ENCODE measurements at regions not wholly inside any gene's neighbourhood (a gene's known extent, or its start where the extent isn't known, plus 50 kb on each side); places are given as distances from the start of the nearest gene placed in this dataset.

GRCh38 chr3:103660810-103661209, 1226.0 kb downstream of the ZPLD1 start:
- no peak overlapping the region for H3K4me3 ChIP-seq
- H3K4me1 ChIP-seq = no peaks in the 10 kb centered on the region
- WGBS, 2 donors = 65 to 67% methylated on average over 2 of the region's 2 CpGs
- no peaks in the 10 kb centered on the region for H3K27me3 ChIP-seq
- no peak overlapping the region for H3K27ac ChIP-seq
- H3K9me3 ChIP-seq = no peaks in the 10 kb centered on the region
- H3K36me3 ChIP-seq = no peaks in the 10 kb centered on the region
- intact Hi-C loops (cut with DNase I) = no loop called here
- no peak for TF ChIP-seq POLR2A (IDR thresholded peaks at IDR 0.05)
- TF ChIP-seq CTCF (IDR thresholded peaks at IDR 0.05) = no peak
- DNase-seq = no peak

- WGBS, 2 donors = 87 to 95% methylated on average over 3 of the region's 3 CpGs
- no peaks in the 10 kb centered on the region for H3K27me3 ChIP-seq
- H3K9me3 ChIP-seq = no peaks in the 10 kb centered on the region
- H3K36me3 ChIP-seq = no peaks in the 10 kb centered on the region
- H3K4me1 ChIP-seq = no peaks in the 10 kb centered on the region
- TF ChIP-seq CTCF (IDR thresholded peaks at IDR 0.05) = no peak
- TF ChIP-seq POLR2A (IDR thresholded peaks at IDR 0.05) = no peak
- no peak overlapping the region for H3K4me3 ChIP-seq
- no peak overlapping the region for H3K27ac ChIP-seq
- intact Hi-C loops (cut with DNase I) = no loop called here
- no peak for DNase-seq
Observed at GRCh38 chr3:103662591-103662990, 1227.8 kb downstream of the ZPLD1 start.

GRCh38 chr3:103672346-103672745, 1237.5 kb downstream of the ZPLD1 start:
- intact Hi-C loops (cut with DNase I) = no loop called here
- 48 to 56% methylated on average over 2 of the region's 2 CpGs for WGBS, 2 donors
- TF ChIP-seq CTCF (IDR thresholded peaks at IDR 0.05) = no peak
- no peak for TF ChIP-seq POLR2A (IDR thresholded peaks at IDR 0.05)
- H3K4me3 ChIP-seq = no peak overlapping the region
- no peaks in the 10 kb centered on the region for H3K9me3 ChIP-seq
- no peak overlapping the region for H3K27ac ChIP-seq
- no peaks in the 10 kb centered on the region for H3K4me1 ChIP-seq
- no peak for DNase-seq
- no peaks in the 10 kb centered on the region for H3K27me3 ChIP-seq
- H3K36me3 ChIP-seq = no peaks in the 10 kb centered on the region

- no peaks in the 10 kb centered on the region for H3K27me3 ChIP-seq
- no peaks in the 10 kb centered on the region for H3K9me3 ChIP-seq
- DNase-seq = no peak
- H3K27ac ChIP-seq = no peak overlapping the region
- no peaks in the 10 kb centered on the region for H3K36me3 ChIP-seq
- H3K4me1 ChIP-seq = no peaks in the 10 kb centered on the region
- intact Hi-C loops (cut with DNase I) = no loop called here
- 50 to 55% methylated on average over 4 of the region's 4 CpGs for WGBS, 2 donors
- no peak for TF ChIP-seq CTCF (IDR thresholded peaks at IDR 0.05)
- no peak for TF ChIP-seq POLR2A (IDR thresholded peaks at IDR 0.05)
- no peak overlapping the region for H3K4me3 ChIP-seq
Observed at GRCh38 chr3:103684904-103685303, 1250.1 kb downstream of the ZPLD1 start.

GRCh38 chr3:103685939-103686338, 1251.1 kb downstream of the ZPLD1 start:
- no peak for DNase-seq
- TF ChIP-seq POLR2A (IDR thresholded peaks at IDR 0.05) (no peak), CTCF (IDR thresholded peaks at IDR 0.05) (no peak)
- no peak overlapping the region for H3K4me3 ChIP-seq
- no peaks in the 10 kb centered on the region for H3K36me3 ChIP-seq
- intact Hi-C loops (cut with DNase I) = no loop called here
- H3K9me3 ChIP-seq = peaks cover 0 to 4% (median 0%) of the 10 kb centered on the region in 3 donors
- no peaks in the 10 kb centered on the region for H3K27me3 ChIP-seq
- H3K4me1 ChIP-seq = no peaks in the 10 kb centered on the region
- no peak overlapping the region for H3K27ac ChIP-seq
- whole genome bisulfite sequencing, 2 donors = 21 to 30% methylated on average over 1 of the region's 1 CpG
